ENCODE measurements at regions not wholly inside any gene's neighbourhood (a gene's known extent, or its start where the extent isn't known, plus 50 kb on each side); places are given as distances from the start of the nearest gene placed in this dataset.

DNA sequence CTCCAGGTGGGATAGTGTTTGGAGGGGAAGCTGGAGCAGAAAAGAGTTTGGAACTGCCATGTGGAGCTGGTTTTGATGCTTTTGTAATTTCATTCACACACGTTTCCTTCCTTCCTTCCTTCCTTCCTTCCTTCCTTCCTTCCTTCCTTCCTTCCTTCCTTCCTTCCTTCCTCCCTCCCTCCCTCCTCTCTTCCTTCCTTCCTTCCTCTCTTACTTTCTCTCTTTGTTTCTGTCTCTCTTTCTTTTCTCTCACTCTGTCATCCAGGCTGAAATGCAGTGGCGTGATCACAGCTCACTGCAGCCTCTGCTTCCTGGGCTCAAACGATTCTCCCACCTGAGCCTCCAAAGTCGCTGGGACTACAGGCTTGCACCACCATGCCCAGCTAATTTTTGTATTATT is 168.0 kb upstream of the ARID2 start:
- TF ChIP-seq, protein P1, sequence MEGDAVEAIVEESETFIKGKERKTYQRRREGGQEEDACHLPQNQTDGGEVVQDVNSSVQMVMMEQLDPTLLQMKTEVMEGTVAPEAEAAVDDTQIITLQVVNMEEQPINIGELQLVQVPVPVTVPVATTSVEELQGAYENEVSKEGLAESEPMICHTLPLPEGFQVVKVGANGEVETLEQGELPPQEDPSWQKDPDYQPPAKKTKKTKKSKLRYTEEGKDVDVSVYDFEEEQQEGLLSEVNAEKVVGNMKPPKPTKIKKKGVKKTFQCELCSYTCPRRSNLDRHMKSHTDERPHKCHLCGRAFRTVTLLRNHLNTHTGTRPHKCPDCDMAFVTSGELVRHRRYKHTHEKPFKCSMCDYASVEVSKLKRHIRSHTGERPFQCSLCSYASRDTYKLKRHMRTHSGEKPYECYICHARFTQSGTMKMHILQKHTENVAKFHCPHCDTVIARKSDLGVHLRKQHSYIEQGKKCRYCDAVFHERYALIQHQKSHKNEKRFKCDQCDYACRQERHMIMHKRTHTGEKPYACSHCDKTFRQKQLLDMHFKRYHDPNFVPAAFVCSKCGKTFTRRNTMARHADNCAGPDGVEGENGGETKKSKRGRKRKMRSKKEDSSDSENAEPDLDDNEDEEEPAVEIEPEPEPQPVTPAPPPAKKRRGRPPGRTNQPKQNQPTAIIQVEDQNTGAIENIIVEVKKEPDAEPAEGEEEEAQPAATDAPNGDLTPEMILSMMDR (IDR thresholded peaks at IDR 0.05): no peak
- TF ChIP-seq EP300 (IDR thresholded peaks at IDR 0.05) (no peak), POLR2AphosphoS5 (IDR thresholded peaks at IDR 0.05) (no peak)

Measured in gastroesophageal sphincter (tissue), 3 donors.